ENCODE measurements at regions not wholly inside any gene's neighbourhood (a gene's known extent, or its start where the extent isn't known, plus 50 kb on each side); places are given as distances from the start of the nearest gene placed in this dataset.

GRCh38 chr18:43481069-43481468 lies 203.8 kb upstream of the SYT4 start:
- Histone ChIP-seq H3K36me3 (ENCODE audit: control insufficient read depth, insufficient read depth, low read length) (no peaks in the 10 kb centered on the region), H3K9me3 (ENCODE audit: control insufficient read depth, insufficient read depth, low read depth, low read length) (peaks cover 18% of the 10 kb centered on the region), H3K27me3 (ENCODE audit: control insufficient read depth, insufficient read depth, low read length) (no peaks in the 10 kb centered on the region), H3K27ac (ENCODE audit: low read depth, low read length) (no peak overlapping the region), H3K9ac (ENCODE audit: low read length) (no peak overlapping the region), H3K4me3 (ENCODE audit: low read depth, low read length) (no peak overlapping the region), H3K4me1 (ENCODE audit: control insufficient read depth, insufficient read depth, low read length) (no peaks in the 10 kb centered on the region)

- Histone ChIP-seq H3K27me3 (ENCODE audit: control insufficient read depth, insufficient read depth, low read length) (no peaks in the 10 kb centered on the region), H3K4me1 (ENCODE audit: control insufficient read depth, insufficient read depth, low read length) (no peaks in the 10 kb centered on the region), H3K36me3 (ENCODE audit: control insufficient read depth, insufficient read depth, low read length) (no peaks in the 10 kb centered on the region), H3K9me3 (ENCODE audit: control insufficient read depth, insufficient read depth, low read depth, low read length) (peaks cover 29% of the 10 kb centered on the region), H3K4me3 (ENCODE audit: low read depth, low read length) (no peak overlapping the region), H3K27ac (ENCODE audit: low read depth, low read length) (no peak overlapping the region), H3K9ac (ENCODE audit: low read length) (no peak overlapping the region)
Measured at GRCh38 chr18:43482136-43482535, 204.8 kb upstream of the SYT4 start.

GRCh38 chr18:43482600-43482999 lies 205.3 kb upstream of the SYT4 start:
- no peaks in the 10 kb centered on the region for H3K4me1 ChIP-seq (ENCODE audit: control insufficient read depth, insufficient read depth, low read length)

GRCh38 chr18:43484710-43485109 lies 207.4 kb upstream of the SYT4 start:
- no peak overlapping the region for H3K9ac ChIP-seq (ENCODE audit: low read length)
- H3K27me3 ChIP-seq (ENCODE audit: control insufficient read depth, insufficient read depth, low read length), result no peaks in the 10 kb centered on the region
- H3K4me1 ChIP-seq (ENCODE audit: control insufficient read depth, insufficient read depth, low read length), result no peaks in the 10 kb centered on the region
- no peak overlapping the region for H3K27ac ChIP-seq (ENCODE audit: low read depth, low read length)
- H3K4me3 ChIP-seq (ENCODE audit: low read depth, low read length), result no peak overlapping the region
- no peaks in the 10 kb centered on the region for H3K36me3 ChIP-seq (ENCODE audit: control insufficient read depth, insufficient read depth, low read length)
- peaks cover 43% of the 10 kb centered on the region for H3K9me3 ChIP-seq (ENCODE audit: control insufficient read depth, insufficient read depth, low read depth, low read length)

More at GRCh38 chr18:43482600-43482999, 205.3 kb upstream of the SYT4 start:
- H3K4me3 ChIP-seq (ENCODE audit: low read depth, low read length), result no peak overlapping the region
- H3K9me3 ChIP-seq (ENCODE audit: control insufficient read depth, insufficient read depth, low read depth, low read length), result peaks cover 34% of the 10 kb centered on the region
- no peaks in the 10 kb centered on the region for H3K36me3 ChIP-seq (ENCODE audit: control insufficient read depth, insufficient read depth, low read length)
- H3K27ac ChIP-seq (ENCODE audit: low read depth, low read length), result no peak overlapping the region
- H3K27me3 ChIP-seq (ENCODE audit: control insufficient read depth, insufficient read depth, low read length), result no peaks in the 10 kb centered on the region
- H3K9ac ChIP-seq (ENCODE audit: low read length), result no peak overlapping the region

- H3K4me1 ChIP-seq (ENCODE audit: control insufficient read depth, insufficient read depth, low read length), result no peaks in the 10 kb centered on the region
Measured at GRCh38 chr18:43485545-43485963, 208.3 kb upstream of the SYT4 start.

GRCh38 chr18:43486462-43486861 lies 209.2 kb upstream of the SYT4 start:
- no peaks in the 10 kb centered on the region for H3K36me3 ChIP-seq (ENCODE audit: control insufficient read depth, insufficient read depth, low read length)
- no peaks in the 10 kb centered on the region for H3K4me1 ChIP-seq (ENCODE audit: control insufficient read depth, insufficient read depth, low read length)
- no peaks in the 10 kb centered on the region for H3K27me3 ChIP-seq (ENCODE audit: control insufficient read depth, insufficient read depth, low read length)
- H3K4me3 ChIP-seq (ENCODE audit: low read depth, low read length), result no peak overlapping the region
- no peak overlapping the region for H3K27ac ChIP-seq (ENCODE audit: low read depth, low read length)
- H3K9ac ChIP-seq (ENCODE audit: low read length), result no peak overlapping the region
- peaks cover 45% of the 10 kb centered on the region for H3K9me3 ChIP-seq (ENCODE audit: control insufficient read depth, insufficient read depth, low read depth, low read length)

More at GRCh38 chr18:43485545-43485963, 208.3 kb upstream of the SYT4 start:
- H3K27ac ChIP-seq (ENCODE audit: low read depth, low read length), result no peak overlapping the region
- H3K4me3 ChIP-seq (ENCODE audit: low read depth, low read length), result no peak overlapping the region
- no peak overlapping the region for H3K9ac ChIP-seq (ENCODE audit: low read length)
- H3K9me3 ChIP-seq (ENCODE audit: control insufficient read depth, insufficient read depth, low read depth, low read length), result peaks cover 45% of the 10 kb centered on the region
- no peaks in the 10 kb centered on the region for H3K36me3 ChIP-seq (ENCODE audit: control insufficient read depth, insufficient read depth, low read length)
- H3K27me3 ChIP-seq (ENCODE audit: control insufficient read depth, insufficient read depth, low read length), result no peaks in the 10 kb centered on the region

GRCh38 chr18:43501099-43501498 lies 223.8 kb upstream of the SYT4 start:
- H3K27ac ChIP-seq (ENCODE audit: low read depth, low read length), result no peak overlapping the region
- 0 out of 2 replicates have a peak, but pooled peaks cover 8% of the 10 kb centered on the region for H3K9me3 ChIP-seq (ENCODE audit: control insufficient read depth, insufficient read depth, low read depth, low read length)
- no peak overlapping the region for H3K9ac ChIP-seq (ENCODE audit: low read length)
- H3K36me3 ChIP-seq (ENCODE audit: control insufficient read depth, insufficient read depth, low read length), result no peaks in the 10 kb centered on the region
- H3K4me3 ChIP-seq (ENCODE audit: low read depth, low read length), result no peak overlapping the region
- no peaks in the 10 kb centered on the region for H3K4me1 ChIP-seq (ENCODE audit: control insufficient read depth, insufficient read depth, low read length)
- H3K27me3 ChIP-seq (ENCODE audit: control insufficient read depth, insufficient read depth, low read length), result no peaks in the 10 kb centered on the region

GRCh38 chr18:43506935-43507334 lies 229.6 kb upstream of the SYT4 start:
- H3K4me3 ChIP-seq (ENCODE audit: low read depth, low read length), result no peak overlapping the region
- H3K36me3 ChIP-seq (ENCODE audit: control insufficient read depth, insufficient read depth, low read length), result no peaks in the 10 kb centered on the region
- H3K4me1 ChIP-seq (ENCODE audit: control insufficient read depth, insufficient read depth, low read length), result no peaks in the 10 kb centered on the region
- H3K9ac ChIP-seq (ENCODE audit: low read length), result no peak overlapping the region
- H3K27ac ChIP-seq (ENCODE audit: low read depth, low read length), result no peak overlapping the region
- H3K27me3 ChIP-seq (ENCODE audit: control insufficient read depth, insufficient read depth, low read length), result no peaks in the 10 kb centered on the region
- peaks cover 36% of the 10 kb centered on the region for H3K9me3 ChIP-seq (ENCODE audit: control insufficient read depth, insufficient read depth, low read depth, low read length)

GRCh38 chr18:43507842-43508481 lies 230.7 kb upstream of the SYT4 start:
- Histone ChIP-seq H3K9ac (ENCODE audit: low read length) (no peak overlapping the region), H3K4me3 (ENCODE audit: low read depth, low read length) (no peak overlapping the region), H3K36me3 (ENCODE audit: control insufficient read depth, insufficient read depth, low read length) (no peaks in the 10 kb centered on the region), H3K9me3 (ENCODE audit: control insufficient read depth, insufficient read depth, low read depth, low read length) (peaks cover 36% of the 10 kb centered on the region), H3K27me3 (ENCODE audit: control insufficient read depth, insufficient read depth, low read length) (no peaks in the 10 kb centered on the region), H3K4me1 (ENCODE audit: control insufficient read depth, insufficient read depth, low read length) (no peaks in the 10 kb centered on the region), H3K27ac (ENCODE audit: low read depth, low read length) (no peak overlapping the region)

- Histone ChIP-seq H3K4me3 (ENCODE audit: low read depth, low read length) (no peak overlapping the region), H3K36me3 (ENCODE audit: control insufficient read depth, insufficient read depth, low read length) (no peaks in the 10 kb centered on the region), H3K27ac (ENCODE audit: low read depth, low read length) (no peak overlapping the region), H3K9ac (ENCODE audit: low read length) (no peak overlapping the region), H3K4me1 (ENCODE audit: control insufficient read depth, insufficient read depth, low read length) (no peaks in the 10 kb centered on the region), H3K9me3 (ENCODE audit: control insufficient read depth, insufficient read depth, low read depth, low read length) (peaks cover 25% of the 10 kb centered on the region), H3K27me3 (ENCODE audit: control insufficient read depth, insufficient read depth, low read length) (no peaks in the 10 kb centered on the region)
Measured at GRCh38 chr18:43514747-43515146, 237.5 kb upstream of the SYT4 start.

- H3K9ac ChIP-seq (ENCODE audit: low read length), result no peak overlapping the region
- H3K36me3 ChIP-seq (ENCODE audit: control insufficient read depth, insufficient read depth, low read length), result no peaks in the 10 kb centered on the region
- no peaks in the 10 kb centered on the region for H3K4me1 ChIP-seq (ENCODE audit: control insufficient read depth, insufficient read depth, low read length)
- peaks cover 22% of the 10 kb centered on the region for H3K9me3 ChIP-seq (ENCODE audit: control insufficient read depth, insufficient read depth, low read depth, low read length)
- H3K27me3 ChIP-seq (ENCODE audit: control insufficient read depth, insufficient read depth, low read length), result no peaks in the 10 kb centered on the region
- no peak overlapping the region for H3K27ac ChIP-seq (ENCODE audit: low read depth, low read length)
- H3K4me3 ChIP-seq (ENCODE audit: low read depth, low read length), result no peak overlapping the region
Measured at GRCh38 chr18:43515481-43515880, 238.2 kb upstream of the SYT4 start.
